Activated T-helper 17 cell treated with anti-CD3 and anti-CD28 coated beads, Interleukin-2, amount 50 U/mL, for 72 hours (primary cell): ENCODE measurements at regions not wholly inside any gene's neighbourhood (a gene's known extent, or its start where the extent isn't known, plus 50 kb on each side); places are given as distances from the start of the nearest gene placed in this dataset.
"Not testable (repeated sequence)": the region's sequence is repeated elsewhere in the genome, so short reads cannot be mapped to it uniquely, and the experiment has no call there.

Experiments used
- ATAC-seq: fragments of 150-1000 bp; cut with Tn5 transposase; replicated peaks from 2 replicates; pipeline ENCODE4 v1.10.0; 2021; ENCODE audit warnings: mild to moderate bottlenecking, moderate library complexity
- H3K27ac Mint-ChIP-seq: one replicate; pipeline ENCODE4 v1.8.0; 2022; ENCODE audit warnings: mixed read lengths
- H3K27me3 Mint-ChIP-seq: one replicate; pipeline ENCODE4 v1.8.0; 2022; ENCODE audit warnings: mixed read lengths
- H3K36me3 Mint-ChIP-seq: one replicate; pipeline ENCODE4 v1.8.0; 2022; ENCODE audit warnings: low read depth, mild to moderate bottlenecking, mixed read lengths
- H3K4me1 Mint-ChIP-seq: one replicate; pipeline ENCODE4 v1.8.0; 2022; ENCODE audit warnings: mixed read lengths
- H3K4me3 Mint-ChIP-seq: one replicate; pipeline ENCODE4 v1.8.0; 2022; ENCODE audit warnings: mild to moderate bottlenecking, mixed read lengths
- H3K9me3 Mint-ChIP-seq: one replicate; pipeline ENCODE4 v1.8.0; 2022; ENCODE audit warnings: mixed read lengths

- Mint-ChIP-seq H3K9me3 (peaks cover 13% of the 10 kb centered on the region), H3K27ac (no peak overlapping the region), H3K27me3 (no peaks in the 10 kb centered on the region), H3K4me3 (no peak overlapping the region), H3K36me3 (no peaks in the 10 kb centered on the region), H3K4me1 (no peaks in the 10 kb centered on the region)
- no peak for ATAC-seq
Measured at GRCh38 chr17:53032861-53033271, 789.9 kb upstream of the KIF2B start.

- ATAC-seq = no peak
- Mint-ChIP-seq H3K9me3 (peaks cover 8% of the 10 kb centered on the region), H3K27me3 (no peaks in the 10 kb centered on the region), H3K4me3 (no peak overlapping the region), H3K4me1 (no peaks in the 10 kb centered on the region), H3K27ac (no peak overlapping the region), H3K36me3 (no peaks in the 10 kb centered on the region)
Measured at GRCh38 chr17:53017227-53017626, 805.5 kb upstream of the KIF2B start.

GRCh38 chr17:53016085-53016484 lies 806.6 kb upstream of the KIF2B start:
- H3K27ac Mint-ChIP-seq = no peak overlapping the region
- H3K36me3 Mint-ChIP-seq = no peaks in the 10 kb centered on the region

GRCh38 chr17:53012364-53012763 lies 810.4 kb upstream of the KIF2B start:
- H3K27me3 Mint-ChIP-seq = no peaks in the 10 kb centered on the region
- H3K9me3 Mint-ChIP-seq = no peaks in the 10 kb centered on the region
- no peaks in the 10 kb centered on the region for H3K36me3 Mint-ChIP-seq
- no peaks in the 10 kb centered on the region for H3K4me1 Mint-ChIP-seq
- H3K27ac Mint-ChIP-seq = no peak overlapping the region
- no peak overlapping the region for H3K4me3 Mint-ChIP-seq
- ATAC-seq = no peak

More at GRCh38 chr17:53016085-53016484, 806.6 kb upstream of the KIF2B start:
- Mint-ChIP-seq H3K4me1 (no peaks in the 10 kb centered on the region), H3K4me3 (no peak overlapping the region), H3K27me3 (no peaks in the 10 kb centered on the region), H3K9me3 (peaks cover 8% of the 10 kb centered on the region)
- ATAC-seq = no peak

- H3K9me3 Mint-ChIP-seq = peaks cover 4% of the 10 kb centered on the region
Measured at GRCh38 chr17:53006006-53006405, 816.7 kb upstream of the KIF2B start.

GRCh38 chr17:53004902-53005301 lies 817.8 kb upstream of the KIF2B start:
- Mint-ChIP-seq H3K36me3 (no peaks in the 10 kb centered on the region), H3K4me3 (no peak overlapping the region), H3K4me1 (no peaks in the 10 kb centered on the region), H3K27me3 (no peaks in the 10 kb centered on the region), H3K27ac (no peak overlapping the region), H3K9me3 (peaks cover 8% of the 10 kb centered on the region)
- no peak for ATAC-seq

More at GRCh38 chr17:53006006-53006405, 816.7 kb upstream of the KIF2B start:
- ATAC-seq = no peak
- no peak overlapping the region for H3K4me3 Mint-ChIP-seq
- no peaks in the 10 kb centered on the region for H3K27me3 Mint-ChIP-seq
- no peaks in the 10 kb centered on the region for H3K36me3 Mint-ChIP-seq
- no peaks in the 10 kb centered on the region for H3K4me1 Mint-ChIP-seq
- H3K27ac Mint-ChIP-seq = no peak overlapping the region

GRCh38 chr17:52995881-52996280 lies 826.8 kb upstream of the KIF2B start:
- H3K27ac Mint-ChIP-seq = no peak overlapping the region
- no peak overlapping the region for H3K4me3 Mint-ChIP-seq
- H3K9me3 Mint-ChIP-seq = peaks cover 9% of the 10 kb centered on the region
- no peaks in the 10 kb centered on the region for H3K4me1 Mint-ChIP-seq
- no peaks in the 10 kb centered on the region for H3K27me3 Mint-ChIP-seq
- no peak for ATAC-seq
- no peaks in the 10 kb centered on the region for H3K36me3 Mint-ChIP-seq

GRCh38 chr17:52995147-52995546 lies 827.6 kb upstream of the KIF2B start:
- Mint-ChIP-seq H3K27me3 (no peaks in the 10 kb centered on the region), H3K9me3 (peaks cover 4% of the 10 kb centered on the region), H3K27ac (no peak overlapping the region), H3K4me1 (no peaks in the 10 kb centered on the region), H3K36me3 (no peaks in the 10 kb centered on the region), H3K4me3 (no peak overlapping the region)
- ATAC-seq = no peak

- Mint-ChIP-seq H3K4me1 (no peaks in the 10 kb centered on the region), H3K36me3 (no peaks in the 10 kb centered on the region), H3K4me3 (no peak overlapping the region), H3K27ac (no peak overlapping the region), H3K9me3 (peaks cover 16% of the 10 kb centered on the region), H3K27me3 (no peaks in the 10 kb centered on the region)
- ATAC-seq = no peak
Measured at GRCh38 chr17:52986056-52986662, 827.6 kb upstream of the CA10 start.

- H3K9me3 Mint-ChIP-seq = peaks cover 16% of the 10 kb centered on the region
- no peaks in the 10 kb centered on the region for H3K4me1 Mint-ChIP-seq
- ATAC-seq = no peak
- H3K4me3 Mint-ChIP-seq = no peak overlapping the region
- H3K27ac Mint-ChIP-seq = no peak overlapping the region
- no peaks in the 10 kb centered on the region for H3K36me3 Mint-ChIP-seq
- no peaks in the 10 kb centered on the region for H3K27me3 Mint-ChIP-seq
Measured at GRCh38 chr17:52982331-52982730, 823.8 kb upstream of the CA10 start.

GRCh38 chr17:52979921-52980320 lies 821.4 kb upstream of the CA10 start:
- Mint-ChIP-seq H3K27ac (no peak overlapping the region), H3K27me3 (no peaks in the 10 kb centered on the region), H3K4me3 (no peak overlapping the region), H3K9me3 (peaks cover 7% of the 10 kb centered on the region), H3K36me3 (no peaks in the 10 kb centered on the region), H3K4me1 (no peaks in the 10 kb centered on the region)
- no peak for ATAC-seq

GRCh38 chr17:52965856-52966255 lies 807.3 kb upstream of the CA10 start:
- no peaks in the 10 kb centered on the region for H3K27me3 Mint-ChIP-seq
- H3K36me3 Mint-ChIP-seq = no peaks in the 10 kb centered on the region
- H3K4me3 Mint-ChIP-seq = no peak overlapping the region
- H3K9me3 Mint-ChIP-seq = peaks cover 21% of the 10 kb centered on the region
- ATAC-seq = no peak
- H3K4me1 Mint-ChIP-seq = no peaks in the 10 kb centered on the region
- no peak overlapping the region for H3K27ac Mint-ChIP-seq

- H3K27me3 Mint-ChIP-seq, ATAC-seq, H3K27ac Mint-ChIP-seq, H3K36me3 Mint-ChIP-seq, H3K4me3 Mint-ChIP-seq, H3K4me1 Mint-ChIP-seq: not testable (repeated sequence)
- peaks cover 14% of the 10 kb centered on the region for H3K9me3 Mint-ChIP-seq
Measured at GRCh38 chr17:52961751-52962150, 803.2 kb upstream of the CA10 start.

- Mint-ChIP-seq H3K4me1 (no peaks in the 10 kb centered on the region), H3K9me3 (peaks cover 5% of the 10 kb centered on the region), H3K36me3 (no peaks in the 10 kb centered on the region), H3K27me3 (no peaks in the 10 kb centered on the region), H3K4me3 (no peak overlapping the region), H3K27ac (no peak overlapping the region)
- no peak for ATAC-seq
Measured at GRCh38 chr17:52957411-52957810, 798.9 kb upstream of the CA10 start.

GRCh38 chr17:52947418-52947817 lies 788.9 kb upstream of the CA10 start:
- Mint-ChIP-seq H3K4me1 (no peaks in the 10 kb centered on the region), H3K9me3 (no peaks in the 10 kb centered on the region), H3K27me3 (no peaks in the 10 kb centered on the region), H3K36me3 (no peaks in the 10 kb centered on the region), H3K4me3 (no peak overlapping the region), H3K27ac (no peak overlapping the region)
- ATAC-seq = no peak
